ENCODE measurements at regions not wholly inside any gene's neighbourhood (a gene's known extent, or its start where the extent isn't known, plus 50 kb on each side); places are given as distances from the start of the nearest gene placed in this dataset.

- no peak for TF ChIP-seq POLR2A (IDR thresholded peaks at IDR 0.05; ENCODE audit: low read depth, low read length)
- TF ChIP-seq SPI1 (IDR thresholded peaks at IDR 0.05; ENCODE audit: low read depth, low read length): no peak
- TF ChIP-seq POLR2AphosphoS5 (IDR thresholded peaks at IDR 0.05; ENCODE audit: low read depth, low read length): no peak
- no peak for TF ChIP-seq TAF1 (IDR thresholded peaks at IDR 0.05; ENCODE audit: low read depth, low read length)
- no peak for TF ChIP-seq POU2F2 (IDR thresholded peaks at IDR 0.05; ENCODE audit: low read depth, low read length)
- TF ChIP-seq PAX5 (IDR thresholded peaks at IDR 0.05; ENCODE audit: insufficient read depth, low read length, severe bottlenecking): no peak
- DNase-seq (ENCODE audit: insufficient read length, low spot score) (no peak), FAIRE-seq (no peak)
These were observed 515.8 kb downstream of the PTPRU start for GRCh38 chr1:29752141-29752540.

GRCh38 chr1:29749024-29749945, 513.0 kb downstream of the PTPRU start:
- DNase-seq (ENCODE audit: insufficient read length, low spot score): no peak
- no peak for TF ChIP-seq PAX5 (IDR thresholded peaks at IDR 0.05; ENCODE audit: insufficient read depth, low read length, severe bottlenecking)
- no peak for TF ChIP-seq TAF1 (IDR thresholded peaks at IDR 0.05; ENCODE audit: low read depth, low read length)
- TF ChIP-seq POLR2A (IDR thresholded peaks at IDR 0.05; ENCODE audit: low read depth, low read length): no peak
- TF ChIP-seq POLR2AphosphoS5 (IDR thresholded peaks at IDR 0.05; ENCODE audit: low read depth, low read length): no peak
- no peak for TF ChIP-seq SPI1 (IDR thresholded peaks at IDR 0.05; ENCODE audit: low read depth, low read length)
- TF ChIP-seq POU2F2 (IDR thresholded peaks at IDR 0.05; ENCODE audit: low read depth, low read length): no peak
- no peak for FAIRE-seq

- FAIRE-seq (no peak), DNase-seq (ENCODE audit: insufficient read length, low spot score) (no peak)
- TF ChIP-seq POLR2AphosphoS5 (IDR thresholded peaks at IDR 0.05; ENCODE audit: low read depth, low read length) (no peak), PAX5 (IDR thresholded peaks at IDR 0.05; ENCODE audit: insufficient read depth, low read length, severe bottlenecking) (no peak), POU2F2 (IDR thresholded peaks at IDR 0.05; ENCODE audit: low read depth, low read length) (no peak), SPI1 (IDR thresholded peaks at IDR 0.05; ENCODE audit: low read depth, low read length) (no peak), POLR2A (IDR thresholded peaks at IDR 0.05; ENCODE audit: low read depth, low read length) (no peak), TAF1 (IDR thresholded peaks at IDR 0.05; ENCODE audit: low read depth, low read length) (no peak)
These were observed 510.9 kb downstream of the PTPRU start for GRCh38 chr1:29747196-29747595.

GRCh38 chr1:29746076-29746665, 509.8 kb downstream of the PTPRU start:
- DNase-seq (ENCODE audit: insufficient read length, low spot score) (no peak), FAIRE-seq (no peak)
- no peak for TF ChIP-seq PAX5 (IDR thresholded peaks at IDR 0.05; ENCODE audit: insufficient read depth, low read length, severe bottlenecking)
- TF ChIP-seq TAF1 (IDR thresholded peaks at IDR 0.05; ENCODE audit: low read depth, low read length): no peak
- no peak for TF ChIP-seq POU2F2 (IDR thresholded peaks at IDR 0.05; ENCODE audit: low read depth, low read length)
- no peak for TF ChIP-seq SPI1 (IDR thresholded peaks at IDR 0.05; ENCODE audit: low read depth, low read length)

- TF ChIP-seq TAF1 (IDR thresholded peaks at IDR 0.05; ENCODE audit: low read depth, low read length): no peak
- TF ChIP-seq POLR2AphosphoS5 (IDR thresholded peaks at IDR 0.05; ENCODE audit: low read depth, low read length): no peak
- no peak for TF ChIP-seq POLR2A (IDR thresholded peaks at IDR 0.05; ENCODE audit: low read depth, low read length)
- TF ChIP-seq PAX5 (IDR thresholded peaks at IDR 0.05; ENCODE audit: insufficient read depth, low read length, severe bottlenecking): no peak
- TF ChIP-seq SPI1 (IDR thresholded peaks at IDR 0.05; ENCODE audit: low read depth, low read length): no peak
- TF ChIP-seq POU2F2 (IDR thresholded peaks at IDR 0.05; ENCODE audit: low read depth, low read length): no peak
- DNase-seq (ENCODE audit: insufficient read length, low spot score) (no peak), FAIRE-seq (no peak)
These were observed 508.6 kb downstream of the PTPRU start for GRCh38 chr1:29744684-29745490.

- TF ChIP-seq PAX5 (IDR thresholded peaks at IDR 0.05; ENCODE audit: insufficient read depth, low read length, severe bottlenecking) (no peak), POLR2A (IDR thresholded peaks at IDR 0.05; ENCODE audit: low read depth, low read length) (no peak), TAF1 (IDR thresholded peaks at IDR 0.05; ENCODE audit: low read depth, low read length) (no peak)
- no peak for FAIRE-seq
- DNase-seq (ENCODE audit: insufficient read length, low spot score): no peak
These were observed 507.6 kb downstream of the PTPRU start for GRCh38 chr1:29743931-29744330.

GRCh38 chr1:29743264-29743663, 506.9 kb downstream of the PTPRU start:
- no peak for FAIRE-seq
- DNase-seq (ENCODE audit: insufficient read length, low spot score): no peak
- no peak for TF ChIP-seq TAF1 (IDR thresholded peaks at IDR 0.05; ENCODE audit: low read depth, low read length)
- TF ChIP-seq POLR2AphosphoS5 (IDR thresholded peaks at IDR 0.05; ENCODE audit: low read depth, low read length): no peak
- no peak for TF ChIP-seq PAX5 (IDR thresholded peaks at IDR 0.05; ENCODE audit: insufficient read depth, low read length, severe bottlenecking)
- TF ChIP-seq SPI1 (IDR thresholded peaks at IDR 0.05; ENCODE audit: low read depth, low read length): no peak
- no peak for TF ChIP-seq POU2F2 (IDR thresholded peaks at IDR 0.05; ENCODE audit: low read depth, low read length)
- no peak for TF ChIP-seq POLR2A (IDR thresholded peaks at IDR 0.05; ENCODE audit: low read depth, low read length)

GRCh38 chr1:29739176-29739575, 502.9 kb downstream of the PTPRU start:
- DNase-seq (ENCODE audit: insufficient read length, low spot score): no peak
- no peak for FAIRE-seq
- TF ChIP-seq TAF1 (IDR thresholded peaks at IDR 0.05; ENCODE audit: low read depth, low read length): no peak
- no peak for TF ChIP-seq POU2F2 (IDR thresholded peaks at IDR 0.05; ENCODE audit: low read depth, low read length)
- TF ChIP-seq POLR2AphosphoS5 (IDR thresholded peaks at IDR 0.05; ENCODE audit: low read depth, low read length): no peak
- TF ChIP-seq PAX5 (IDR thresholded peaks at IDR 0.05; ENCODE audit: insufficient read depth, low read length, severe bottlenecking): no peak
- no peak for TF ChIP-seq SPI1 (IDR thresholded peaks at IDR 0.05; ENCODE audit: low read depth, low read length)
- TF ChIP-seq POLR2A (IDR thresholded peaks at IDR 0.05; ENCODE audit: low read depth, low read length): no peak
